IPS-20b (cell line): ENCODE measurements at regions not wholly inside any gene's neighbourhood (a gene's known extent, or its start where the extent isn't known, plus 50 kb on each side); places are given as distances from the start of the nearest gene placed in this dataset.

Source experiments
- H3K27ac ChIP-seq: one replicate; pipeline ENCODE4 v1.5.1; 2013; ENCODE audit warnings: low read length
- H3K27me3 ChIP-seq: 2 replicates; pipeline ENCODE4 v1.6.1; 2013; ENCODE audit warnings: mild to moderate bottlenecking, low read length, inconsistent platforms; ENCODE audit not compliant: insufficient read depth
- H3K36me3 ChIP-seq: 2 replicates; pipeline ENCODE4 v1.6.1; 2013; ENCODE audit warnings: low read depth, mild to moderate bottlenecking, inconsistent platforms, low read length, moderate library complexity; ENCODE audit not compliant: insufficient read depth
- H3K4me1 ChIP-seq: 2 replicates; pipeline ENCODE4 v1.6.1; 2013; ENCODE audit warnings: mild to moderate bottlenecking, control low read depth, inconsistent platforms, low read length, moderate library complexity; ENCODE audit not compliant: insufficient read depth
- H3K4me3 ChIP-seq: 2 replicates; pipeline ENCODE4 v1.5.1; 2013; ENCODE audit warnings: mild to moderate bottlenecking, low read length, inconsistent platforms
- H3K9ac ChIP-seq: 2 replicates; pipeline ENCODE4 v1.6.1; 2013; ENCODE audit warnings: low read depth, mild to moderate bottlenecking, inconsistent platforms, low read length, moderate library complexity
- H3K9me3 ChIP-seq: 2 replicates; pipeline ENCODE4 v1.6.1; 2013; ENCODE audit warnings: mild to moderate bottlenecking, low read depth, low read length, inconsistent platforms; ENCODE audit not compliant: insufficient read depth

DNA sequence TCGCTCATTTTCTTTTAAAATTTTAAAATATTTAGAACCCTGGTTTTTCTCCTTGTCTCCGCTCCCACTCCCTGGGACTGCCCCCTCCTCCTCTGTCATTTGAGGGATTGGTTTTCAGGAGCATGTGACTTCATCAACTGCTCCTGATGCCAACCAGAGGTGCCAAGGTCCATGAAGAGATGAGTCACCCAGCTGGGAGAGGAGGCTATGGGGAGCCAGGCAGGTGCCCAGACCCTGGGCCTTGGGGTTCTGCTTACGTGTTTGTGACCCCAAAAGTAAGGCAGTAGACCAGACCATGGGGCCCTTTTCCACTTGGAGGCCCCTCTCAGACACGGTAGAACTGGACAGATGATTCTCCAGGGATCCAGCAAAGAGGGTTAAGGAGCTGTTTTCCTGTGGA lies 167.0 kb downstream of the FGF18 start:
- Histone ChIP-seq H3K36me3 (no peaks in the 10 kb centered on the region), H3K9ac (no peak overlapping the region), H3K4me3 (no peak overlapping the region), H3K27me3 (no peaks in the 10 kb centered on the region), H3K9me3 (no peaks in the 10 kb centered on the region), H3K4me1 (no peaks in the 10 kb centered on the region), H3K27ac (no peak overlapping the region)

DNA sequence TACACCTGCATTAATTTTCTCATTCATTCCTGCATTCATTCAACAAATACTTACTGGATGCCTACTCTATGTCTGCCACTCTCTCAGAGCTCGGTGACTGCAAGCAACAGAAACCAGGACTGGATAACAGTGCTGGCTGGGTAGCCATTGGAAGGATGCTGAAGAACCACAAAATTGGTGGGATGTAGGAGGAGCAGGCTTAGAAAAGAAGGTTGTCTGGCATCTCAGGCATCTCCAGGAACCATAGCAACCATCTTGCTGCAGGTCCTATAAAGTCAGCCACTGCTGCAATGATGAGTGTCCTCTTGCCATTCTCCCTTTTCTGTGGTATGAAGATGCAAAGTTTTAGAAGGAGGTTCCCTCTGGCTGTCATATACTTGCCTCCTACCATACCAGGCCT lies 168.6 kb downstream of the FGF18 start:
- no peaks in the 10 kb centered on the region for H3K27me3 ChIP-seq

GRCh38 chr5:171588790-171589189 lies 169.3 kb downstream of the FGF18 start:
- Histone ChIP-seq H3K4me3 (no peak overlapping the region), H3K4me1 (no peaks in the 10 kb centered on the region), H3K27me3 (no peaks in the 10 kb centered on the region), H3K36me3 (no peaks in the 10 kb centered on the region), H3K27ac (no peak overlapping the region), H3K9me3 (no peaks in the 10 kb centered on the region), H3K9ac (no peak overlapping the region)

More for the DNA sequence above, 168.6 kb downstream of the FGF18 start:
- H3K27ac ChIP-seq, result no peak overlapping the region
- H3K4me3 ChIP-seq, result no peak overlapping the region
- no peak overlapping the region for H3K9ac ChIP-seq
- no peaks in the 10 kb centered on the region for H3K4me1 ChIP-seq
- H3K9me3 ChIP-seq, result no peaks in the 10 kb centered on the region
- H3K36me3 ChIP-seq, result no peaks in the 10 kb centered on the region

DNA sequence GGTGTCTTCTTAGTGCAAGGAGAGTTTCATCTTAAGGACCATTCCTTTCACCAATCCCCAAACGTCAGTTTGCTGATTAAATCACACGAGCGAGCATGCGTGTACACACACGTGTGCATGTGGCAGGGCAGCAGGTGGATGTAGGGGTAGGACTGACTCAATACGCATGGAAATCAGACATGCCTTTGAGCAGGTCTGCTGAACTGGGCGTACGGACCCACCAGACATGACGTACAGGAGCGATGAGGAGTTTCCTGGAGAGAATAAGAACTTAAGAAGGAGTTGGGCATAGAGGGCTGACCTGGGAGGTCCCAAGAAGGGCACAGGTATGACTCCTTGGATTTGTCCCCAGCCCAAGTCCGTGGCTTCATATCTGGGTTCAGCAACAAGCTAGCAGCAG lies 170.0 kb downstream of the FGF18 start:
- H3K36me3 ChIP-seq, result no peaks in the 10 kb centered on the region
- H3K4me1 ChIP-seq, result no peaks in the 10 kb centered on the region
- no peak overlapping the region for H3K9ac ChIP-seq
- H3K27me3 ChIP-seq, result no peaks in the 10 kb centered on the region
- H3K9me3 ChIP-seq, result no peaks in the 10 kb centered on the region
- no peak overlapping the region for H3K4me3 ChIP-seq
- H3K27ac ChIP-seq, result no peak overlapping the region

- H3K9ac ChIP-seq, result no peak overlapping the region
Measured at GRCh38 chr5:171592076-171592475, 172.6 kb downstream of the FGF18 start.

DNA sequence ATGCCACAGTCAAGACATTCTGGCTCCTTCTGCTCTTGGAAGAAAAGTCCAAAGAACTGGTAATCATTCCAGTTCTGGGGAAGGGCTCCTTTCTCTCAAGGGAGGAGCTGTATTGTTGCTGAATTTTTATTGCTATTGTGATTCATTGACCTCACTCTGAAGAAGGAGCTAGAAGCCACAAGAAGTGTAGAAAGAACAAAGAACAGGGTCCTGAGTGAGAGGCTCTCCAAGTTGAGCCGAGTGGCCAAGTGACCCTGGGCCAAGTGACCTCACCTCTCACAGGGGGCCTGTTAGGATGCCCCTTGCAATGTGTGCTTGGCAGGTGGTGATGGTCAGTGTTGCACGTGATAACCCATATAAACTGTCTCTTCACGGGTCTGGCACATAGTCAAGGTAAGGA lies 173.3 kb downstream of the FGF18 start:
- H3K9me3 ChIP-seq, result no peaks in the 10 kb centered on the region
- no peak overlapping the region for H3K9ac ChIP-seq
- no peak overlapping the region for H3K27ac ChIP-seq
- no peaks in the 10 kb centered on the region for H3K36me3 ChIP-seq
- H3K27me3 ChIP-seq, result no peaks in the 10 kb centered on the region
- peaks cover 3% of the 10 kb centered on the region; the same call in 1 of the 2 replicates for H3K4me1 ChIP-seq
- no peak overlapping the region for H3K4me3 ChIP-seq

More at GRCh38 chr5:171592076-171592475, 172.6 kb downstream of the FGF18 start:
- no peaks in the 10 kb centered on the region for H3K9me3 ChIP-seq
- H3K4me3 ChIP-seq, result no peak overlapping the region
- no peaks in the 10 kb centered on the region for H3K27me3 ChIP-seq
- no peaks in the 10 kb centered on the region for H3K36me3 ChIP-seq
- H3K4me1 ChIP-seq, result peaks cover 3% of the 10 kb centered on the region; the same call in 1 of the 2 replicates
- no peak overlapping the region for H3K27ac ChIP-seq

- H3K27me3 ChIP-seq, result no peaks in the 10 kb centered on the region
- peaks cover 3% of the 10 kb centered on the region; the same call in 1 of the 2 replicates for H3K4me1 ChIP-seq
- H3K27ac ChIP-seq, result no peak overlapping the region
- H3K9ac ChIP-seq, result no peak overlapping the region
- H3K4me3 ChIP-seq, result no peak overlapping the region
- no peaks in the 10 kb centered on the region for H3K9me3 ChIP-seq
- no peaks in the 10 kb centered on the region for H3K36me3 ChIP-seq
Measured at GRCh38 chr5:171593401-171593800, 174.0 kb downstream of the FGF18 start.

- Histone ChIP-seq H3K27me3 (no peaks in the 10 kb centered on the region), H3K9me3 (no peaks in the 10 kb centered on the region), H3K36me3 (no peaks in the 10 kb centered on the region), H3K4me1 (peaks cover 3% of the 10 kb centered on the region; the same call in 1 of the 2 replicates), H3K9ac (no peak overlapping the region), H3K27ac (no peak overlapping the region), H3K4me3 (no peak overlapping the region)
Measured at GRCh38 chr5:171593976-171594375, 174.5 kb downstream of the FGF18 start.

- H3K4me3 ChIP-seq, result no peak overlapping the region
- H3K36me3 ChIP-seq, result no peaks in the 10 kb centered on the region
- no peak overlapping the region for H3K27ac ChIP-seq
Measured at GRCh38 chr5:171595401-171595800, 176.0 kb downstream of the FGF18 start.

GRCh38 chr5:171595801-171596231 lies 176.4 kb downstream of the FGF18 start:
- Histone ChIP-seq H3K36me3 (no peaks in the 10 kb centered on the region), H3K9me3 (no peaks in the 10 kb centered on the region), H3K4me1 (peaks cover 3% of the 10 kb centered on the region; the same call in 1 of the 2 replicates), H3K9ac (no peak overlapping the region), H3K4me3 (no peak overlapping the region), H3K27ac (no peak overlapping the region), H3K27me3 (no peaks in the 10 kb centered on the region)

More at GRCh38 chr5:171595401-171595800, 176.0 kb downstream of the FGF18 start:
- no peaks in the 10 kb centered on the region for H3K27me3 ChIP-seq
- H3K9me3 ChIP-seq, result no peaks in the 10 kb centered on the region
- no peak overlapping the region for H3K9ac ChIP-seq
- peaks cover 3% of the 10 kb centered on the region; the same call in 1 of the 2 replicates for H3K4me1 ChIP-seq

- Histone ChIP-seq H3K9me3 (no peaks in the 10 kb centered on the region), H3K36me3 (no peaks in the 10 kb centered on the region), H3K27ac (no peak overlapping the region), H3K9ac (no peak overlapping the region), H3K27me3 (no peaks in the 10 kb centered on the region), H3K4me3 (no peak overlapping the region), H3K4me1 (peaks cover 3% of the 10 kb centered on the region; the same call in 1 of the 2 replicates)
Measured at GRCh38 chr5:171596391-171596878, 177.0 kb downstream of the FGF18 start.

DNA sequence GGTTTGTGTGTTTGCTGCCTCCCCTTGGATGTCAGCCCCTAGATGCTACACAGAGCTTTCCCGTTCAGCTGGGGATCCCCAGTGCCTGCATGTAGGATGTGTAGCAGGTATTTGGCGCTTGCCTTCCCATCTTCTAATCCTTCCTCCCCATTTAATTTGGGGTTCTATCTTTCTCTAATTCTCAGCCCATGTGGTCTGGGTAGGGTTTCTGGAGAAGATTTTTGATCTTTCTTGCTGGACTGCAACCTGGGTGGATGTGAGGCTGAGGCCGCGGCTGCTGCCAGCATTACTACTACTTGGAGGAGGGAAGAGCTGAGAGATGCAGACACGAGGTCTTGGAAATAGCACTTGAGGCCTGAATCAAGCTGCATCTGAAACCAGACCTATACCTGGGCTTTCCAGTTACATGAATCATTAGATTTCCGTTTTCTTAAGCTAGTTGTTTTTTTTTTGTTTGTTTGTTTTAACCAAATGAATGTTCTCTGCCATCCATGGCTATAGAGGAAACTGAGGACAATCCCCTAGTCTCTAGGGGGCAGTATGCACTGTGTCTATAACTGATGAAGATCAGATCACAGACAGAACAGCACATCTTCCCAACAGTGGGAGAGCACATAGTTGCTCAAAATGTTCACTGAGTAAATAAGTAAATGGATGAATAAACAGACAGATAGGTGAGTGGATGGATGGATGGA lies 178.6 kb downstream of the FGF18 start:
- H3K27ac ChIP-seq, result no peak overlapping the region
- H3K9ac ChIP-seq, result no peak overlapping the region
- H3K4me1 ChIP-seq, result peaks cover 3% of the 10 kb centered on the region; the same call in 1 of the 2 replicates
- no peak overlapping the region for H3K4me3 ChIP-seq
- H3K27me3 ChIP-seq, result no peaks in the 10 kb centered on the region
- H3K9me3 ChIP-seq, result no peaks in the 10 kb centered on the region
- no peaks in the 10 kb centered on the region for H3K36me3 ChIP-seq
